H4 (cell line): ENCODE measurements at regions not wholly inside any gene's neighbourhood (a gene's known extent, or its start where the extent isn't known, plus 50 kb on each side); places are given as distances from the start of the nearest gene placed in this dataset.
"Not testable (repeated sequence)": the region's sequence is repeated elsewhere in the genome, so short reads cannot be mapped to it uniquely, and the experiment has no call there.

Experiments
- DNase-seq: peaks from one replicate; pipeline ENCODE4 v3.0.0-alpha.2; 2015; ENCODE audit warnings: low spot score

DNA sequence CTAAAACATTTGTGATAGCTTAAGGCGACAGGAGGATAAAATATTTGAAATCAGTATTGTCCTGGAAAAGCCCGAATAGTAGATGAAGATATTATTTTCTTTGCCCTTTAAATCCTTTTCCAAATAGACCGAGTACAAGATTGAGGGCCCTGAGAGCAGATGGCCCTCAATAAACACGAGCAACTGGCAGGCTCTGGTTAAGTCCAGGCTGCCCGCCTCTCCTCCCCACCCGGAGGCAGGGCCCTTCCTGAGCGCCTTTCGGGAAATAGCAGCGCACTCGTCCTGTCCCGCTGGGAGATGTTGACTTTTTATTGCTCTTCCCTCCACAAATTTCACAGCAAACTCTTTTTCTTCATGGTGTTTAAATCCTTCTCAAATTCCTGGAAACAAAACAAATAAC, 50.8 kb upstream of the MAX start:
- no peak for DNase-seq

DNA sequence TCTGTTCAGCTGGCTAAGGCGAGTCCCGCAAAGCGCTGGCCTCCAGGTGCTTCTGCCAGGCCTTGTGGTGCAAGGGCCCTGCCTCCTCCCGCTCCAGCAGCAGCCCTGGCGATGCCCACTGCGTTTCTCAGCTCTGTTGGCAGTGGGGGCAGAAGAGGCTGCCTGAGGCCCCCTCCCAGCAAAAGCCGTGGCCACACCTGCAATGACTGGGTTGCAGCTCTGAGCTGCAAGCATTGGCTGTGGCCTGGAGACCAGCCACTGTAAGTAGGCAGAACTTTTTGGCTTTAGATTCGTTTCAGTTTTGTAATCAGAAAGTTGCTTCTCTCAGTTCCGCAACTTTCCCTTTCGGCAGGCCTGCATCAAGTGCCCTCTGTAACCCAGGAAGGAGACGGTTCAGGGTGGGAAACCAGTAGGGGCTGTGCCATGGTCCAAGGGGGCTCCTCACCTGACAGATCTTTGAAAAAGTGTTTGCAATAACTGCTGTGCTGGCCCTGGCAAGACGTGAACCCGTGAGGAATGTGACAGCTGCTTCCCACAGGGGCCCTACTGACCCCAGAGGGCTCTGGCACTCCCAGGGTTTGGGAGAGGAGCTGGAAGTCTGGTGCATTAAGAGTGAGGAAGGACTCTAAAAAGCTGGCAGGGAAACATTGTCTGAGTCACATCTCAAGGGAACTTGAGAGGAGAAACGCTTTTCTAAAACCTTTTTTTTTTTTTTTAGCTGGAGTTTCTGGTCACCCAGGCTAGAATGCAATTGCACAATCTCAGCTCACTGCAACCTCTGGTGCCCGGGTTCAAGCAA, 54.5 kb upstream of the MAX start:
- DNase-seq: peak; percentile 58

GRCh38 chr14:65159281-65160062, 57.2 kb upstream of the MAX start:
- no peak for DNase-seq

- DNase-seq: no peak
These were observed 57.8 kb upstream of the MAX start for GRCh38 chr14:65160091-65160490.

GRCh38 chr14:65162031-65162430, 59.7 kb upstream of the MAX start:
- DNase-seq: no peak

DNA sequence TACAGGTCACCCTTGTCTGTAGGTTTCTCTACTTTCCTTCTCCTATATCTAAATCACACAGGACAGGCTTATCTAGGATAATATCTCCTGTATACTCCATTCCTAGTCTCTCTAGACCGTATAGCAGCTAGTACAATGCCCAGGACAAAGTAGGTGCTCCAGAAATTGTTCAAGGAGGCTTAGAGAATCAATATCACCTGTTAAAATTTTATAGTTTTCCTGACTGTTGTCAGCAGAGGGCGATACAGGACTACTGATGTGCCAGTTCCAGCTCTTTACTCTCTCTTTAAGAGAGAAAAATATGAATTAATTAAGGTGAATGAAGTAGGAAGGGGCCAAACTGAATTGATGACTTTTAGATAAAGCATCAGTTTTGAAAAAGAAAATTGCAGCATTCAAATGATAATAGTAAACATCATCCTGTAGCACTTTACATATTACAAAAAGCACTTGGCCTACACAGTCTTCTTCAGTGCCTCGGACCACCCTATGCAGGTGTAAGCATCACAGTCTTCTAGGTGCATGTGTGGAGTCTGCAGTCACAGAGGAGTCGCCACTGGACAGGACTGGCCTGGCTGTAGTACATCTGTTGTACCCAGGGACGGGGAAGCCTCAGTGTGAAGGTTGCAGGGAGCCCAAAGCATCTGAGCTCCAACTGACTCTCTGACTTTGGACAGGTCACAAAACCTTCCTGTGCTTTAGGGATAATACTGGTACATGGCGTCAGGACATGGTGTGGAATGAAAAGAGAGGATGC, 61.9 kb upstream of the MAX start:
- peak; percentile 29 for DNase-seq

- DNase-seq: no peak
These were observed 62.5 kb upstream of the MAX start for GRCh38 chr14:65164825-65165135.

DNA sequence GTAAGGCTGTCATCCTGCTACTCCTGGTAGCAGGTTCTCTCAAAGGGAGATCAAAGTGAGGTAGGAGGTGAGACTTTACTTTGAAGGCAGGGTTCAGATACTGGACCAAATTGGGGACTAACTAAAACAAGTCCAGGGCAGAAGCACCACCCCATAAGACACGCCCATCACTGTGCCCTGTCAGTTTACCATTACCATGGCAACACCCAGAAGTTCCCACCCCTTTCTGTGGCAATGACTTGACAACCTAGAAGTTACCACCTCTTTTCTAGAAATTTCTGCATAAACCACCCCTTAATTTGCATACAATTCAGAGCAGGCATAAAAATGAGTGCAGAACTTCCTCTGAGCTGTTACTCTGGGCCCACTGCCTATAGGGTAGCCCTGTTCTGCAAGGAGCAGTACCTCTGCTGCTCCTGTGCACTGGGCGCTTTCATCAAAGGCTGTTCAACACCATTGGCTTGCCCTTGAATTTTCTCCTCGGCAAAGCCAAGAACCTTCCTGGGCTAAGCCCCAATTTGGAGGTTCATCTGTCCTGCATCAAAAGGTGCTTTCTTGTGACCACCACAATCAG, 64.8 kb upstream of the MAX start:
- DNase-seq: no peak

GRCh38 chr14:65168840-65169239, 66.5 kb upstream of the MAX start:
- DNase-seq: no peak

DNA sequence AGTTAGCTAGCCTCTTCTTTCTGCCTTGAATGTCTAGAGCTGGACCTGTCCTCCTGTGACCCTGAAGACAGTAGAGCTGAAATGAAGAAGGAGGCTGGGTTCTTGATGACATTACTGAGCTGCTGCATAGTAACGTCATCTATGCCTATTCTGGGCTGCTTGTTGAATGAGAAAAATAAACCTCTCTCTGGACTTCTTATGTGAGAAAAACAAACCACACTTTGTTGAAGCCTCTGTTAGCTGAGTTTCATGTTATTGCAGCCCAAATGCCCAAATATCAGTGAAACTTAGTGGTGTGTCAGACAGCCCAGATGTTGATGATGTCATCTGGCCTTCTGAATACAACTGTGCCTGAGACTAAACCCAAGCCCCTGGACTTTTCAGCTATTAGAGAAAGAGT, 67.0 kb upstream of the MAX start:
- DNase-seq: no peak

DNA sequence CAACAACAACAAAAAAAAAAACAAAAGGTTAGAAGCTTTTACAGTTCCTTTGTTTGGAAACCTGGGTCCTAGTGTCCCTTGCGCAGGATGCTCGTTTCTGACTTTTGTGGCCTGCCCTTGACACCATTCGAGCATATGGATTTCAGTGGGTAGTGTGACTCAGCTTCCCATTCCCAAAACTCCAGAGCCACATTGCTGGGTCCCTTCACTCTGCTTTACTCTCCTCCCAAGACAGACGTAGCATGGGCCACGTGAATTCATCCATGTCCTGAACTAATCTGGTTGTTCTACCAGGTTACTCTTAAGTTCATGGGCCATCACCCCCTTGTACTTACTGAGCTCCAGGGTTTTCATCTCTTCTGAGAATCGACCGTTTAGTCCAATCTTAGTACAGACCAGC, 68.0 kb upstream of the MAX start:
- no peak for DNase-seq

DNA sequence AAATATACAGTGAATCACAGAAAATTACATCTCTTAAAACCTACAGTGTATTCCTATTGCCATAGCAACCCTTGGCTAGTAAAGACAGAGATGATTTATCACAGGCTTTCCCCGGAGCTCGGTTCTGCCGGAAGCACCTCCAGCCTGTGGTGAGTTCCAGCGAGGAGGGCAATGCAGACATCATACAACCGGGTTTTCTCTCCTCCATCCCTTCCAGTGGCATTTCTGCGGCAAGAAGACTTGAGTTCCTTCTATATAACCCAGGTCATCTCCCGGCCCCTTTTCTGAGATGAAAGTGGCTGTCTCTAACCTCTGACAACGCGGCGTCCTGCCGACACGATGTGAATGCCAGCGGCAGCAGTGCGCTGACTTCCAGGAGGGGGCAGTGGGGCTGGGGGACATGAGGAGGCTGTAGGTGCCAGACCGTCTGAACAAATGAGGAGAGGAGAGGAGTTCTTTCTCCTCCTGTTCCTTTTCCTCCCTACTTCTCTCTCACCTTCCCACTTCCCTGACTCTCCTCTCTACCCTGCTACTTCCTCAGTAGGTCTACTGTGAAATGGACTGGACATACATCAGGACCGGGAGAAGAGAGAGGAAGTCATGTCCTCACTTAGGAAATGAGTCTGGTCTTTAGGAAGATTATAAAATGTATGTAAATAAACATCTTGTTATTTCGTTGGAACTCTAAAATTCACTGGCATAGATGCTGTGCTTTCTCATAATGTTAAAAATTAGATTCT, 68.6 kb upstream of the MAX start:
- DNase-seq: peak; percentile 35

- DNase-seq: no peak
These were observed 71.8 kb upstream of the MAX start for GRCh38 chr14:65173973-65174693.

DNA sequence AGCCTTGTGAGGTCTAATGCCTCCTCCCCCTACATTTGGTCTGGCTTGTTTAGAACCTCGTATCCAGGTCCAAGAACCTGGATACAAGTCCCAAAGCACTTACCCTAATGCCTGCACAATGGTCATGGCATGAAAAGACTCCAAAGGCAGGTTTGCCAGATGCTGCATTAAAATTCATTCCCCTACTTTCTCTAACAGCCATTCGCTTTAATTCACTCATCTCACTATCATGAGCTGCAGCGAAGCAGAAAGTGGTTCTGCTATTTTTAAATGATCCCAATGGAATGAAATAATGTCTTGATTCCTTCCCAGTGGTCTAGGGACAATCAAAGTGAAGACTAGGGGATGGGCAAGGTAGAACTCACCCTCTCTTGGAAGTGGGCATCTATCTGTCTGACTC, 72.5 kb upstream of the MAX start:
- DNase-seq: no peak

DNA sequence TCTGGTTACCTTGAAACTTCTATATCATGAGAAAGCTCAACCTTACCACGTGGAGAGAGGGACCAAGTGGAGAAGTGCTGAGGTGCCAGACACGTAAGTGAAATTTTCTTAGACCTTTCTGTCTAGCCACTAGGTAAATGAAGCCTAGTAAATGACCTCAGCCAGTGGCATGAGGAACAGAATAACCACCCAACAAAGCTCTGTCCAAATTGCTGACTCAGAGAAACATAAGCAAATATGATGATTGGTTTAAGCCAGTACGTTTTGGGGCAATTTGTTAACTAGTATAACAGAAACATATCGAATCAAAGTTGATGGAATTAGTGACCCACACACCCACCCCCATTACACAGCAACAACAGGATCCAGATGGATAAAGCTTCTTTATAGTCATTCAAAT, 75.2 kb upstream of the MAX start:
- no peak for DNase-seq

GRCh38 chr14:65179231-65179630, 76.9 kb upstream of the MAX start:
- not testable (repeated sequence) for DNase-seq

GRCh38 chr14:65179918-65180724, 77.8 kb upstream of the MAX start:
- DNase-seq: peak; percentile 87

DNA sequence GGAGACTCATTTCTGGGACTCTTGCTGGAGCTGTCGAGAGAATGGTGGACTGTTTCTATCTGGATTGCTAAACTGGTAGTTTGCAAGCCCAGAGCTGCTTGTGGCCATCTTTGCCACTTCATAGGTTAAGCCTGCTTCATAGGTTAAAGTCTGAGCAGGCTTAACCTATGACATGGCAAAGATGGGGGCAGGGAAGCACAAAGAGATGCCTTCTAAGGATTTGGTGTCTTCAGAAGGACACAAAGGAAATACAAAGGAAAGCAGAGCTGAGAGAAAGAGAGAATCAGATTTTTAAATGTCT, 78.4 kb upstream of the MAX start:
- DNase-seq: no peak

DNA sequence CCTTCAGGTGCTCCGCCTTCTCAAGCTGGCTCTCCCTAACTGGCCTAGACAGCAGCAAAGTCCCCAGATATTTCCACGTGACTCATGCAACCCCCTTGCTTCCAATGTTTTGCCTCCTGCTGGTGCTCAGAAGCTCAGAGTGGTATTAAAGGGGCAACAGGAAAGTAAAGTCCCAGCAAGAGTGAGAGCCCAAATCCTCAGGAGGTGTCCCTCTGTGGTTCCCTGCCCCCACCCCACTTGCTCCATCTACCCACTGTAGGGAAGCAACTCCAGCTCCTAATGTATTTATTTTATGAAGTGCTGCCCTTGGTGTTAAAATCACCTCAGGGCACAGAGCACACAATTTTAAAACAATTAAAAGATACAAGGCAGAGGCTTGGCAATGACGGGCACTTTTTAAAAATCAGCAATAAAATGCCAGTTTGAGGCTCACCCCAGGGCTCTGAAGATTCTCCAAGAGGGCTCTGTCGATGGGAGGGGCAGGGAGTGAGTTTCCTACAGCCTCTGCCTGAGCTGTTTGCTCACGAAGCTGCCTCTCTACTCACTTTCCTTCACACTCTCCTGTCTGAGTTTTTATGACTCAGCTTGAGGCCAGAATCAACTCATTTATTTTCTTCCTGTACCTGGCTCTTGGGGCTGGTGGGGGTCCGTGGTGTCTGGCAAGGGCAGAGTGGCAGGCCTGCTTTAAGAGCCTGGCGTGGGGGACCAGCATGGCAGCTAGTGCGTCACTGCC, 81.9 kb upstream of the MAX start:
- no peak for DNase-seq

DNA sequence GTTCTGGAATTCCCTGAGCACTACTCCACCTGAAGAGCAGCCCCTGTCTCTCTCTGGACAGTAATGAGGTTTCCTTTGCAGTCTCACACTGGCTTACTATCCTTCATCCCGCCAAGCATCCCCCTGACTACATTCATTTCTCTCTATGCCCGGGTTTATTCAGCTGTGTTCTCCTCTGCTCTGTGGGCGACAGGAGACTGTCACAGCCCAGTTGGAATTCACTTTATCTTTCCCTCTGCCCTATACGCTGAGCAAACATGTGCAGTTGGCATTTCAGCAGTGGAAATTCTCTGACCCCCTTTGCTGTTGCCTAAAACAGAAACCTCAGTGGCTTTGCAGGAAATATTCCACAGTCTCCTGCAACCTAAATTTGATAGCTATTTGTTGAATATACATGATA, 83.5 kb upstream of the MAX start:
- DNase-seq: no peak
